C4-2B (cell line): ENCODE measurements at regions not wholly inside any gene's neighbourhood (a gene's known extent, or its start where the extent isn't known, plus 50 kb on each side); places are given as distances from the start of the nearest gene placed in this dataset.

Experiments
- CTCF ChIP-seq: fragments of 450-650 bp; conservative IDR thresholded peaks from 2 replicates; pipeline ENCODE4 v1.5.1; 2017; ENCODE audit warnings: mild to moderate bottlenecking
- ZFX ChIP-seq: fragments of 450-650 bp; IDR thresholded peaks from 2 replicates; pipeline ENCODE4 v1.6.1; 2017

GRCh38 chr11:110900426-110900825 lies 188.2 kb upstream of the ARHGAP20 start:
- TF ChIP-seq CTCF (no peak), ZFX (no peak)
